ENCODE measurements at regions not wholly inside any gene's neighbourhood (a gene's known extent, or its start where the extent isn't known, plus 50 kb on each side); places are given as distances from the start of the nearest gene placed in this dataset.
"Not testable (repeated sequence)": the region's sequence is repeated elsewhere in the genome, so short reads cannot be mapped to it uniquely, and the experiment has no call there.

GRCh38 chr7:65260673-65261072 is 113.0 kb upstream of the ZNF92 start:
- not testable (repeated sequence) for TF ChIP-seq CTCF (IDR thresholded peaks at IDR 0.05; ENCODE audit: low read length); EZH2 (optimal IDR thresholded peaks at IDR 0.05; ENCODE audit: low read depth, low read length); EZH2phosphoT487 (IDR thresholded peaks at IDR 0.05; ENCODE audit: low read length)

Data from MM.1S (cell line).